ENCODE measurements at regions not wholly inside any gene's neighbourhood (a gene's known extent, or its start where the extent isn't known, plus 50 kb on each side); places are given as distances from the start of the nearest gene placed in this dataset.
"Not testable (repeated sequence)": the region's sequence is repeated elsewhere in the genome, so short reads cannot be mapped to it uniquely, and the experiment has no call there.

DNA sequence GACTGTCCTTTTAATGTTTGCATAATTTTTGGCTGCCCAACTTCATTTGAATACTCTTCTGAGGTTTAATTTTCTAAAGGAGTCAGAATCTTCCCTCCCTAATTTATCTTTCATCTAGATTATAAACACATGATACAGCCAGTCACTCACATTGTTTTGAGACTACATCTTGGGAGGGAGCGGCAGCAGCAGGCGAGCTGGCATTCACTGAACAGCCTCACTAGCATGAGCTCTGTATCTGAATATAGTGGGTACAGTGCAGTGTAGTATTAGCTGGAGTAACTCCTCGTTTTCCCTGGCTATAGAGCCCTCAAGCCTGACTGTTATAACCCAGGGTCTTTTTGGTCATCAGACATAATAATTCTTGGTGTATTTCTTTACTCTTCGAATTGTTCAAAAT, 969.2 kb upstream of the COX7C start:
- H3K4me1 Mint-ChIP-seq (ENCODE audit: low read depth), result no peaks in the 10 kb centered on the region

DNA sequence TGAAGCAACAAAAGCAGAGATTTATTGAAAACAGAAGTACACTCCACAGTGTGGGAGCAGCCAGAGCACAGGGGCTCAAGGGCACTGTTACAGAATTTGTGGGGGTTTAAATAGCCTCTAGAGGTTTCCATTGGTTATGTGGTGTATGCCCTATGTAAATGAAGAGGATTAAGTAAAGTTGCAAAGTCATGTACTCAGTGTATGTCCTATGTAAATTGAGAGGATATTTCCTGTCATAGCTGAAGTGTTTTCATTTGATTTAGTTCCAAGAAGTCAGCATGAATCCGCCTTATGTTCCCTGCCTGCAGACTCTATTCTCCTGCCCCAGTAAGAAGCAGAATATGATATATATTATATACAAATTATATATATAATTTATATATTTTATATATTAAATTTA, 966.0 kb upstream of the COX7C start:
- Mint-ChIP-seq H3K4me3 (no peak overlapping the region), H3K4me1 (ENCODE audit: low read depth) (no peaks in the 10 kb centered on the region), H3K27me3 (ENCODE audit: low read depth) (no peaks in the 10 kb centered on the region), H3K36me3 (ENCODE audit: insufficient read depth) (no peaks in the 10 kb centered on the region), H3K9me3 (peaks cover 25% of the 10 kb centered on the region)
- ATAC-seq (no peak), DNase-seq (no peak)

More for the DNA sequence above, 969.2 kb upstream of the COX7C start:
- H3K4me3 Mint-ChIP-seq, result no peak overlapping the region
- no peaks in the 10 kb centered on the region for H3K36me3 Mint-ChIP-seq (ENCODE audit: insufficient read depth)
- no peaks in the 10 kb centered on the region for H3K27me3 Mint-ChIP-seq (ENCODE audit: low read depth)
- DNase-seq (no peak), ATAC-seq (no peak)
- H3K9me3 Mint-ChIP-seq, result peaks cover 15% of the 10 kb centered on the region

DNA sequence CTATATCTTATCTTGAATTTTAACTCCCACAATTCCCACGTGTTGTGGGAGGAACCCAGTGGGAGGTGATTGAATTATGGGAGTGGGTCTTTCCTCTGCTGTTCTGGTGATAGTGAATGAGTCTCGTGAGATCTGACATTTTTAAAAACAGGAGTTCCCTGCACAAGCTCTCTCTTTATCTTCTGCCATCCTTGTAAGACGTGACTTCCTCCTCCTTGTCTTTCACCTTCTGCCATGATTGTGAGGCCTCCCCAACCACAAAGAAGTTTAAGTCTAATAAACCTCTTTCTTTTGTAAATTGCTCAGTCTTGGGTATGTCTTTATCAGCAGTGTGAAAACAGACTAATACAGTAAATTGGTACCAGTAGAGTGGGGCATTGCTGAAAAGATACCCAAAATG, 963.6 kb upstream of the COX7C start:
- H3K27me3 Mint-ChIP-seq (ENCODE audit: low read depth); H3K36me3 Mint-ChIP-seq (ENCODE audit: insufficient read depth); DNase-seq; H3K4me3 Mint-ChIP-seq; ATAC-seq; H3K4me1 Mint-ChIP-seq (ENCODE audit: low read depth): not testable (repeated sequence)
- H3K9me3 Mint-ChIP-seq, result peaks cover 26% of the 10 kb centered on the region

DNA sequence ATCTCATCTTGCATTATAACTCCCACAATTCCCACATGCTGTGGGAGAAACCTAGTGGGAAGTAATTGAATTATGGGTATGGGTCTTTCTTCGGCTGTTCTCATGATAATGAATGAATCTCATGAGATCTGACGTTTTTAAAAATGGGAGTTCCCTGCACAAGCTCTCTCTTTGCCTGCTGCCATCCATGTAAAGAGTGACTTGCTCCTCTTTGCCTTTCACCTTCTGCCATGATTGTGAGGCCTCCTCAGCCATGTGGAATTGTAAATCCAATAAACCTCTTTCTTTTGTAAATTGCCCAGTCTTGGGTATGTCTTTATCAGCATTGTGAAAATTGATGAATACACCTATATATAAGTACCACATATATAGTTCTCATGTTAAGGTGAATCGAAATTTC, 961.7 kb upstream of the COX7C start:
- DNase-seq (no peak), ATAC-seq (no peak)
- Mint-ChIP-seq H3K36me3 (ENCODE audit: insufficient read depth) (no peaks in the 10 kb centered on the region), H3K4me1 (ENCODE audit: low read depth) (no peaks in the 10 kb centered on the region), H3K9me3 (peaks cover 22% of the 10 kb centered on the region), H3K27me3 (ENCODE audit: low read depth) (no peaks in the 10 kb centered on the region), H3K4me3 (no peak overlapping the region)

DNA sequence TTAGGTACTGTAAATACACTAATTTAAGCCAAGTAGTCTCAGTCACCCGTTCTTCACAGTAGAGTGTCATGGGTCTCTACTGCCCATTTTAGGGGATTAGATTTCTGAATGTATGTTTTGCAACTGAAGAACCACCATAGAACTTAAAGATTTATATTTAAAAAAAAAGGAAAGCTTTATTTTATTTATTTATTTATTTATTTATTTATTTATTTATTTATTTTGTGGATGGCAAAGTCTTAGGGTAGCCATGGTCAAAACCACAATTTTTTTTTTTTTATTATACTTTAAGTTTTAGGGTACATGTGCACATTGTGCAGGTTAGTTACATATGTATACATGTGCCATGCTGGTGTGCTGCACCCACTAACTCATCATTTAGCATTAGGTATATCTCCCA, 960.4 kb upstream of the COX7C start:
- H3K36me3 Mint-ChIP-seq (ENCODE audit: insufficient read depth); H3K27me3 Mint-ChIP-seq (ENCODE audit: low read depth); DNase-seq; H3K4me1 Mint-ChIP-seq (ENCODE audit: low read depth); ATAC-seq; H3K4me3 Mint-ChIP-seq: not testable (repeated sequence)
- peaks cover 21% of the 10 kb centered on the region for H3K9me3 Mint-ChIP-seq

DNA sequence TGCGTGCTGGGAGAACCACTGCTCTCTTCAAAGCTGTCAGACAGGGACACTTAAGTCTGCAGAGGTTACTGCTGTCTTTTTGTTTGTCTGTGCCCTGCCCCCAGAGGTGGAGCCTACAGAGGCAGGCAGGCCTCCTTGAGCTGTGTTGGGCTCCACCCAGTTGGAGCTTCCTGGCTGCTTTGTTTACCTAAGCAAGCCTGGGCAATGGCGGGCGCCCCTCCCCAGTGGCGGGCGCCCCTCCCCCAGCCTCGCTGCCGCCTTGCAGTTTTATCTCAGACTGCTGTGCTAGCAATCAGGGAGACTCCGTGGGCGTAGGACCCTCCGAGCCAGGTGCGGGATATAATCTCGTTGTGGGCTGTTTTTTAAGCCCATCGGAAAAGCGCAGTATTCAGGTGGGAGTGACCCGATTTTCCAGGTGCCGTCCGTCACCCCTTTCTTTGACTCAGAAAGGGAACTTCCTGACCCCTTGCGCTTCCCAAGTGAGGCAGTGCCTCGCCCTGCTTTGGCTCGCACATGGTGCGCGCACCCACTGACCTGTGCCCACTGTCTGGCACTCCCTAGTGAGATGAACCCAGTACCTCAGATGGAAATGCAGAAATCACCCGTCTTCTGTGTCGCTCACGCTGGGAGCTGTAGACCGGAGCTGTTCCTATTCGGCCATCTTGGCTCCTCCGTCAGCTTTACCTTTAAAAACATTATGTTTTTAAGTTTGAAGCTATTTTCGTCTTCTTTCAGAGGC, 954.6 kb upstream of the COX7C start:
- not testable (repeated sequence) for H3K4me3 Mint-ChIP-seq; ATAC-seq; H3K36me3 Mint-ChIP-seq (ENCODE audit: insufficient read depth); H3K27me3 Mint-ChIP-seq (ENCODE audit: low read depth); DNase-seq; H3K4me1 Mint-ChIP-seq (ENCODE audit: low read depth)
- H3K9me3 Mint-ChIP-seq, result peaks cover 11% of the 10 kb centered on the region

DNA sequence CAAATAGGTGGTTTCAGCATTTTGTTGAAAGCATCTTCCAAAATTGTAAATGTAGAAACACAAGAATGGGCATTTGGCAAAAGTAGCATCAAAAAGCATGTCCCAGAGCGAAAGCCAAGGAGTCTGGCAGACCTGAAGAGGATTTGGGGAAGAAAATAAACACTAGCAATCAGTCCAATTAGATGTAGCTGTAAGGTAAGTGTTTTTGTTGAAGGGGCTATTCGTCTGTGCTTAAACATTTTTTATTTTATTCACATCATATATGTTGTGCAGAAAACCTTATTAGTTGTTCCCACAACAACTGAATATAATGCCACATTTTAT, 954.1 kb upstream of the COX7C start:
- H3K4me3 Mint-ChIP-seq, result no peak overlapping the region

DNA sequence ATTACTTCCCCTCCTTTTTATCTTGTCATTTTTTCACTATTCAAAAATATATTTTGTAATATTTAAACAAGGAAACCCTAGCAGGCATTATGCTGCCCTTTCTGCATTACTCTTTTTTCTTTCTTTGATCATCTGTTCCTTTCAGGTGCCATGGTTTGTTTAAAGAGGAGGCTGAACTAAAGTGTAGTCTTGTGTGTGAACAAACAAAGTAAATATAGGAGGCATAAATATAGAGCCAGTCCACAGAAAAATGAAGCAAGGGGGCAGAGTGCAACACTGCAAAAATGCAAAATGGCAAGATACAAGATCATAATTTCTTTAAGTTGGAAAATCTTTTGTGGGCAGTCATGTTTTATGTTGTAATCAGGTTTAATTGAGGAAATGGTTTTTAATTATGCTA, 947.3 kb upstream of the COX7C start:
- H3K9me3 Mint-ChIP-seq, result peaks cover 9% of the 10 kb centered on the region
- H3K27me3 Mint-ChIP-seq (ENCODE audit: low read depth), result no peaks in the 10 kb centered on the region
- ATAC-seq, result no peak

More for the DNA sequence above, 954.1 kb upstream of the COX7C start:
- no peaks in the 10 kb centered on the region for H3K27me3 Mint-ChIP-seq (ENCODE audit: low read depth)
- H3K9me3 Mint-ChIP-seq, result peaks cover 14% of the 10 kb centered on the region
- DNase-seq (no peak), ATAC-seq (no peak)
- no peaks in the 10 kb centered on the region for H3K36me3 Mint-ChIP-seq (ENCODE audit: insufficient read depth)
- no peaks in the 10 kb centered on the region for H3K4me1 Mint-ChIP-seq (ENCODE audit: low read depth)

DNA sequence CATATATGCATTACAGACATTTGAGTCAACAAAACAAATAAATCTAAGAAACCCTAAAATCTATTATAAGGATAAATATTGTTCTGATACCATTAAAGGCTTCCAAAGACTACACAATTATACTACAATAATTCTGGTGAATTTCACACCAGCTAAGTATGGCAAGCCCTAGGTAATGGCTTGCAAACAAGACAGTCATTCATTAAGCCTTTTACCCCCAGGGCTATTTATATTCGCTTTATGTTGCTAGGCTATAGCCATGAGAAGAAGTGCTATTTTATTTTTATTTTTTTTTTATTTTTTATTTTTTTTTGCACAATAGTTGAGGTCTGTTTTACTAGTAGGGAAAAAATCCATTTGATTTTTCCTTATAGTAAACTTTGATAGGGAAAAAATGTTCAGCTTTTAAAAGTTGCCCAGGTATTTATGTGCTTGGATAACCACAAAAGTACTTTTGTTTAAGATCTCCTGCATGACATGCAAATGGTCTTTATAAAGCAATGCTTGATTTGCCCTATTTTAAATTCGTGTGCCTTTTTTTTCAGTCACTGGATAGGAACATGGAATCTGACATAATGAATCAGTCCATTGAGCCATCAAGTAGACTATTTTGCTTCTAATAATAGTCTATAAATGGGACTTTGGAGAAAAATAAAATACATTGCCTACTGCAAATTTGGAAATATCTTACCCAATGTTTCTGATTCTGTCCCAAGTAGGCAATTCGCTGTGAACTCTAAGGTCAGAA, 946.3 kb upstream of the COX7C start:
- no peak for ATAC-seq
- H3K27me3 Mint-ChIP-seq (ENCODE audit: low read depth), result no peaks in the 10 kb centered on the region

More for the DNA sequence above, 947.3 kb upstream of the COX7C start:
- Mint-ChIP-seq H3K36me3 (ENCODE audit: insufficient read depth) (no peaks in the 10 kb centered on the region), H3K4me1 (ENCODE audit: low read depth) (no peaks in the 10 kb centered on the region), H3K4me3 (no peak overlapping the region)
- DNase-seq, result no peak

DNA sequence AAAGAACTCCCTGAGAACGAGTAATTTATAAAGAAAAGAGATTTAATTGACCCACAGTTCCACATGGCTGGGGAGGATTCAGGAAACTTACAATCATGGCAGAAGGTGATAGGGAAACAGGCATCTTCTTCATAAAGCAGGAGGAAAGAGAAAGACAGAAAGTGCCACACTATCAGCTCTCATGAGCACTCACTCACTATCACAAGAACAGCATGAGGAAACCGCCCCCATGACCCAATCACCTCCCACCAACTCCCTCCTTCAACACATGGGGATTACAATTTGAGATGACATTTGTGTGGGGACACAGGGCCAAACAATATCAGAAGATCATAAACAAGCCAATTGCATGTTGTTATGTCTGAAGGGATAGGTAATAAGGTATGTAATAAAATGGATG, 935.9 kb upstream of the COX7C start:
- H3K4me1 Mint-ChIP-seq (ENCODE audit: low read depth), result no peaks in the 10 kb centered on the region
- H3K27me3 Mint-ChIP-seq (ENCODE audit: low read depth), result no peaks in the 10 kb centered on the region
- ATAC-seq, result no peak
- H3K4me3 Mint-ChIP-seq, result no peak overlapping the region
- no peaks in the 10 kb centered on the region for H3K36me3 Mint-ChIP-seq (ENCODE audit: insufficient read depth)
- DNase-seq, result no peak
- H3K9me3 Mint-ChIP-seq, result no peaks in the 10 kb centered on the region

More for the DNA sequence above, 946.3 kb upstream of the COX7C start:
- Mint-ChIP-seq H3K36me3 (ENCODE audit: insufficient read depth) (no peaks in the 10 kb centered on the region), H3K4me1 (ENCODE audit: low read depth) (no peaks in the 10 kb centered on the region), H3K9me3 (peaks cover 7% of the 10 kb centered on the region), H3K4me3 (no peak overlapping the region)
- DNase-seq, result no peak

DNA sequence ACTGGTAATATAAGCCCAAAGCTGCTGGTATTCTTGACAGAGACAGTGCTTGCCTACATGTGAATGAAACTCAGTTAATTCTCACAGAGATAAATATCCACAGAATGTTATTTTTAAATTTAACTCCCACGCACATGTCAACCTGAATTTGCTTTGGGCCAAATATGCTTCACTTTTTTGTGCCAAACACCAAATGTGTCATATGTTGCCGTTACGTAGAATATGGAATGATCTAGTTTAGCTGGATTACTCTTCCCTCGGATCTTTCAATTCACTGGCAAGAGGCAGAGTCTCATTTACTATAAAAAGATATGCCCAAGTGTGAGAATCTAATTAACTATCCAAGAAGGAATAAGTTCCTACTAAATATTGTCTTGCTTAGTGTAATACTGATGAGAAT, 933.4 kb upstream of the COX7C start:
- DNase-seq, result no peak
- Mint-ChIP-seq H3K36me3 (ENCODE audit: insufficient read depth) (no peaks in the 10 kb centered on the region), H3K4me3 (no peak overlapping the region), H3K27me3 (ENCODE audit: low read depth) (no peaks in the 10 kb centered on the region), H3K4me1 (ENCODE audit: low read depth) (no peaks in the 10 kb centered on the region), H3K9me3 (no peaks in the 10 kb centered on the region)
- no peak for ATAC-seq

DNA sequence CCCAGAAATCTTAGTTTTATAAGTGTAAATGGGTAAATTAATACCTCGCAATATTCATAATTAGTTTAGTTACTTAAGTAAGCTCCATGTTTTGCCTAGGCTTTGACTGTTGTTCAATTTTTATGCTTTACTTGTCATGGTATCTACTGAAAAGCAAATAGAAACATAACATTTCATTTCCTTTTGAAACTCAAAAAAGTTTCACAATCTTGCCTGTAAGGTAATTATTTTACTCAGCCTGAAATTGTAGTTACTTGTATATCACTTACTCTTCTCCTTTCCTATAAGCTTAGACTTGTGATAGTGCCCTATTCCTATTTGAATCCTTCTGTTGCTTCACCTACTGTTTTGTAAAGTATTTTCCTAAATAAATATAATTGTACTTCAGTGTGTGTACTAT, 914.4 kb upstream of the COX7C start:
- H3K36me3 Mint-ChIP-seq (ENCODE audit: insufficient read depth), result no peaks in the 10 kb centered on the region
- H3K4me3 Mint-ChIP-seq, result no peak overlapping the region
- no peaks in the 10 kb centered on the region for H3K27me3 Mint-ChIP-seq (ENCODE audit: low read depth)
- H3K4me1 Mint-ChIP-seq (ENCODE audit: low read depth), result no peaks in the 10 kb centered on the region
- no peak for ATAC-seq
- H3K9me3 Mint-ChIP-seq, result no peaks in the 10 kb centered on the region
- DNase-seq, result no peak

DNA sequence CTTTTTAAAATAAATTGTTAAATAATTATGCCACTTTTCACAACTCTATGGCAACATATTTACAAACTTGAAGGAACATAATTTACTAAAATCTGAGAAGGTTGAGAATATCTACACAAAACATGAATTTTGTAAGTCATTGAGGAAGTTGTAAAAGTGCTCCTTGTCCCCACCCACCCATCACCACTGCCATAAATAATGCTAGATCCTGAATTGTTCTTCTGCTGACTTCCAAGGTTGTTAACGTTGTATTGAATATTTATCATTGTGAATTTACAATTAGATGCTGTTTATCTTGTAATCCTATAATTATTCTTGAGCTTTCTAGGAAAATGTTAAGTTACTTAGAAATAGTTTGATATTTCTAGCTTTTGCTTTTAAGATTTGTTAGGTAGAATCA, 908.0 kb upstream of the COX7C start:
- DNase-seq (no peak), ATAC-seq (no peak)
- Mint-ChIP-seq H3K9me3 (no peaks in the 10 kb centered on the region), H3K4me1 (ENCODE audit: low read depth) (no peaks in the 10 kb centered on the region), H3K27me3 (ENCODE audit: low read depth) (no peaks in the 10 kb centered on the region), H3K4me3 (no peak overlapping the region), H3K36me3 (ENCODE audit: insufficient read depth) (no peaks in the 10 kb centered on the region)

DNA sequence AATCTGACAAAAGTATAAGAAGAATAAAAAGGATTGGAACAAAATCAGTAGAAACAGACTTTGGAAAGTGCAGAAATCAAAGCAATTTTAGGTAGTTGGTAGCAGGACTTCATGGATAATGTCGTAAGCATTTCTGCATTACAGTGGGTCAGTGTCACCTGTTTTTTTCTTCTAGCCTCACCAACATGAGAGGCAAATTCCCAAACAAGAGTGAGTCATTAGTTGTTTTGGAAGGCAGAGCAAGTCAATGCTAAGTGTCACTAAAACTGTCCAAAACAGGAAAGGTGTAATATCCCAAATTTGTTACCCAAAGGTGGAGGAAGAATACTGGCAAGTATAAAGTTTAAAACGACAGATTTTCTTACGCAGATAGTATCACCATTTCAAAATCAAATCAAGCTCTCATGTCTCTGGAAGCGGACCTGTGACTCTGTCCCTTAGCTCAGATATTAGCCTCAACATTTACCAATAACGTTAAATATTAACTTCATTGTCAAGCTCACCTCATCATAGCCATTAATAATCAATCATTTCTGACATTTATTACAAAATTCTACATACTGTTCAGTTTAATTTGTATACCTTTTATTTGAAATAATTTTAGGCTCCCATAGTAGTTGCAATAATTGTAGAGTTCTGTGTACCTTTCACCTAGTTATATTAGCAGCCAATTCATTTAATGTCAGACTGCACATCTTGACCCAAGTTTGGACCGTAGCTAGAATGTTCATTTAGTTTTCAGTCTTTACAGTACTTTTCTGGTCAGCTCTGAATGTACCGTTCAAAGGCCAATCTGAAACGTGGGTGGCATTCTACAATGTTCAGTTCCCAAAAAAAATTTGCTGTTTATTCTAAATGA, 901.2 kb upstream of the COX7C start:
- Mint-ChIP-seq H3K4me1 (ENCODE audit: low read depth) (no peaks in the 10 kb centered on the region), H3K36me3 (ENCODE audit: insufficient read depth) (no peaks in the 10 kb centered on the region), H3K27me3 (ENCODE audit: low read depth) (no peaks in the 10 kb centered on the region), H3K4me3 (no peak overlapping the region), H3K9me3 (peaks cover 3% of the 10 kb centered on the region)
- ATAC-seq, result no peak
- no peak for DNase-seq

DNA sequence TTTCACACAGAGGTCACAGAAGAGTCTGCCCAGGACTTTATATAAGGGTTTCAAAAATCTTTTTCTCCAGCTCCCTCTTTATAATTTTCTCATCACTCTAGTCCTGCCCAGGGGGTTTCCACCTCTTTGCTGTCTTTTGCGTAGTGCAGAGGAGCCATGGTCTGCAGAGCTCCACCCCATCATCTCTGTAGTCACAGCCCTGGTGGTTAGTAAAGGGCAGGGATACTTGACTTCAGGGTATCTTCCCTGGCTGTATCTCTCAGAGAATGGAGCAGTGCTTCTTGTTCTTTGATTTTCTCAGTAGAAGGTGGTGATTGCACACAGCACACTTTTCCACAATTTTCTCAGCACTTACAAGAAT, 900.6 kb upstream of the COX7C start:
- Mint-ChIP-seq H3K9me3 (peaks cover 6% of the 10 kb centered on the region), H3K27me3 (ENCODE audit: low read depth) (no peaks in the 10 kb centered on the region), H3K4me1 (ENCODE audit: low read depth) (no peaks in the 10 kb centered on the region), H3K4me3 (no peak overlapping the region), H3K36me3 (ENCODE audit: insufficient read depth) (no peaks in the 10 kb centered on the region)
- DNase-seq (no peak), ATAC-seq (no peak)

Data from activated T-cell treated with anti-CD3 and anti-CD28 coated beads, Interleukin-2, amount 50 U/mL, for 4 hours (primary cell).